HFF-Myc (cell line): ENCODE measurements at regions not wholly inside any gene's neighbourhood (a gene's known extent, or its start where the extent isn't known, plus 50 kb on each side); places are given as distances from the start of the nearest gene placed in this dataset.

ENCODE experiments used
- DNase-seq: peaks from one replicate; pipeline ENCODE4 v3.0.0-alpha.2; 2011; ENCODE audit warnings: low read depth; ENCODE audit errors: extremely low read depth
- H3K4me3 ChIP-seq: replicated peaks from 2 replicates; pipeline ENCODE4 v1.5.1; 2011; ENCODE audit warnings: low read depth, mild to moderate bottlenecking, control low read depth, low read length
- TF ChIP-seq, protein P1 (sequence below): IDR thresholded peaks from 2 replicates; pipeline ENCODE4 v1.5.1; 2012; ENCODE audit warnings: mild to moderate bottlenecking, low read depth, low read length, control low read depth; ENCODE audit errors: missing control alignments

- no peak overlapping the region for H3K4me3 ChIP-seq
- no peak for DNase-seq
- TF ChIP-seq, protein P1, sequence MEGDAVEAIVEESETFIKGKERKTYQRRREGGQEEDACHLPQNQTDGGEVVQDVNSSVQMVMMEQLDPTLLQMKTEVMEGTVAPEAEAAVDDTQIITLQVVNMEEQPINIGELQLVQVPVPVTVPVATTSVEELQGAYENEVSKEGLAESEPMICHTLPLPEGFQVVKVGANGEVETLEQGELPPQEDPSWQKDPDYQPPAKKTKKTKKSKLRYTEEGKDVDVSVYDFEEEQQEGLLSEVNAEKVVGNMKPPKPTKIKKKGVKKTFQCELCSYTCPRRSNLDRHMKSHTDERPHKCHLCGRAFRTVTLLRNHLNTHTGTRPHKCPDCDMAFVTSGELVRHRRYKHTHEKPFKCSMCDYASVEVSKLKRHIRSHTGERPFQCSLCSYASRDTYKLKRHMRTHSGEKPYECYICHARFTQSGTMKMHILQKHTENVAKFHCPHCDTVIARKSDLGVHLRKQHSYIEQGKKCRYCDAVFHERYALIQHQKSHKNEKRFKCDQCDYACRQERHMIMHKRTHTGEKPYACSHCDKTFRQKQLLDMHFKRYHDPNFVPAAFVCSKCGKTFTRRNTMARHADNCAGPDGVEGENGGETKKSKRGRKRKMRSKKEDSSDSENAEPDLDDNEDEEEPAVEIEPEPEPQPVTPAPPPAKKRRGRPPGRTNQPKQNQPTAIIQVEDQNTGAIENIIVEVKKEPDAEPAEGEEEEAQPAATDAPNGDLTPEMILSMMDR: no peak
These were observed 141.1 kb downstream of the NDUFA12 start for GRCh38 chr12:94862421-94862820.

- no peak for DNase-seq
- TF ChIP-seq, protein P1: no peak
- H3K4me3 ChIP-seq: no peak overlapping the region
These were observed 147.2 kb downstream of the NDUFA12 start for GRCh38 chr12:94856324-94856723.

DNA sequence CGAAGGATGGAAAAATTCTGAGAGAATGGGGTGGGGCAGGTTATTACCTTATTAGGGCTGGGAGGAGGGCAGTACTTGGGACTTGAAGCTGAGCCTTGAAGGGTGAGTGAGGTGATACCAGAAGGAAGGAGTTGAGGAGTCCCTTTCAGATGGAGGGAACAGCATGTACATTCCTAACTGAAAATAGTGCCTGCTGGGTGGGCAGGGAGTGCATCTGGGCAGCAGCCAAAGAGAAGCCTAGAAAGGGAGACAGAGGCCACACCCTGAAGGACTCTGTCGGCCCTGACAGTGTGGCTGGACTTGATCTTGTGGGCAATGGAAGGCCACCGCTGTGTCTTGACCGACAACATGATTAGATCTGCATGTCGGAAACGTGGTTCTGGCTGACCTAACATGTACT is 147.6 kb downstream of the NDUFA12 start:
- H3K4me3 ChIP-seq: no peak overlapping the region
- DNase-seq: no peak
- TF ChIP-seq, protein P1: no peak

- H3K4me3 ChIP-seq: no peak overlapping the region
- DNase-seq: no peak
- TF ChIP-seq, protein P1: no peak
These were observed 152.0 kb downstream of the NDUFA12 start for GRCh38 chr12:94851396-94852028.

GRCh38 chr12:94849411-94849976 is 154.0 kb downstream of the NDUFA12 start:
- no peak overlapping the region for H3K4me3 ChIP-seq
- no peak for DNase-seq
- TF ChIP-seq, protein P1: no peak

GRCh38 chr12:94848966-94849365 is 154.5 kb downstream of the NDUFA12 start:
- no peak for DNase-seq
- TF ChIP-seq, protein P1: no peak

More at GRCh38 chr12:94848966-94849365, 154.5 kb downstream of the NDUFA12 start:
- H3K4me3 ChIP-seq: no peak overlapping the region
